HG03095 (cell line): ENCODE measurements at regions not wholly inside any gene's neighbourhood (a gene's known extent, or its start where the extent isn't known, plus 50 kb on each side); places are given as distances from the start of the nearest gene placed in this dataset.
"Not testable (repeated sequence)": the region's sequence is repeated elsewhere in the genome, so short reads cannot be mapped to it uniquely, and the experiment has no call there.

ENCODE experiments used
- ATAC-seq: cut with Tn5 transposase; IDR thresholded peaks from one replicate; pipeline ENCODE4 v1.9.1; 2021; ENCODE audit warnings: moderate library complexity; ENCODE audit not compliant: unreplicated experiment

DNA sequence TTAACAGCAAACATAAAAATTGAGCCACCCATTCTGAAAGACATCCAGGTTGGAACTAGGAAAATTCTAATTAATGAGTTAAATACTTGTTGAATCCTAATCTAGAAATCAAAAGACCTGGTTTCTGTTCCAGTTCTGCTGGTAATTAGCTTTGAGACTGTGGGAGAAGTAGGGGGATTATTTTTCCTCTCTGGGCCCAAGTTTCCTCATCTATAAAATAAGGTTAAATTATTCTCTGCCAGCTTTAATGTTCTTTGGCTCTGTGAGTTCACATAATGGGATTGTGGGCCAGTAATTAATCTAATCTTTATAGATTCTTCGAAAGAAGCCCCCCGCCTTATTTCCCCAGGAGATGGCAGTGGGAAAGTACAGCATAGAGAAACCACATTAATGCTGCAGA is 104.6 kb downstream of the ENC1 start:
- no peak for ATAC-seq

DNA sequence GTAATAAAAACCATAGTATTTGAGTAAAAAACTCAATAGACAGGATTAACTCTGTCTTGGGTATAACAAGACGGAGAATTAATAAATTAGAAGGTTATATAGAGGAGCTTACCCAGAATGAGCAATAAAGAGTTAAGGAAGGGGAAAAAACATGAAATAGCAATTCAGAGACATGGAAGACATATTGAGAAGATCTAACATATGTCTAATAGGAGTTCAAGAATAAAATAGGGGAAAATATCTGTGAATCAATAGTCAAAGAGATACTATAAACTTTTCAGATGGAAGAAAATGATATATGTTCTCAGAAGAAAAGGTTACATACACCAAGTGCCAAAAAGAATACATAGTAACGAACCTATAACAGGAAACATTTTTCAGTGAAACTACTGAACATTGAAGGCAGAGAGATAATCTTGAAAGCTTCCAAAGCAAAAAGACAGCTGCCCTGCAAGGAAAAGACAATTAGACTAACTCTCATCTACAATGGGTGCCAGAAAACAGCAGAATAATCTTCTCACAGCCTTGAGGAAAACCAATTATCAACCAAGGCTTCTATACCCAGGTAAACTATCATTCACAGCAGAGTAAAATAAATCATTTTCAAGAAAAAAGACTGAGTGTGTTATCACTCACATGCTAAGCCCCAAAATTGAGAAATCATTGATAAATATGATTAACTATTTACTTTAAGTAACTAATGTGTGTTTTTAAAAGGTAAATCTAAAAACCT is 106.0 kb downstream of the ENC1 start:
- no peak for ATAC-seq

DNA sequence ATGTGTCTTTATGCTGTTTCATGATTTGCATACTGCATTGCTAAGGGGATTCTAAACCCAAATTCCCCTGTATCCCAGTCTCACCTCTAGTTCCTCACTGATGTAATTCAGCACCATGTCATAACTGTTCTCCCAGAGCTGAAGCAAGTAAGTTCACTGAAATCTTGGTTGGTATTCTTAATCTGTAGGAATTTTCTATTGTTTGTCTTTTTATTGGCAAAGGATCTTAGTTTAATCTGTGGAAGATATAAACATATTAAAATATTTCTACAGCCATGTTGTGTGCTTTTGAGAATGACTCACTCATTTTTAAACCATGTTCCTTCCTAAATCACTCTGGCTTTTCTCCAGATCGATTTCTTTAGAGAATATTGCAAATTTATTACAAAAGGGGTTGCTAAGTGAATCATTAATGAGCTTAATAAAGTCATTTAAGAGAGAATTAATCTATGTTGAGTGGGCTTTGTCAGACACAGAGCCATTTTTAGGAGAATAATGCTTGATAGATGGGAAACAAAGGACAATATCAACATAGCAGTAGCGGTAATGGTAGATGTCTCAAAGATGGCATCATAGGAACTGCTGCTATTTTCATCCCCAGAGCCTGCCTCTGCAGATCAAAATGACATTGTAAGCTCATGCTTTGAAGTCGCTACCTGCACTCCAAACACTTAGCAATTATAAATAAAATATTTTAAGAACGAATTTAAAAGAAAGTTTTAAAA is 110.0 kb downstream of the ENC1 start:
- ATAC-seq, result no peak

DNA sequence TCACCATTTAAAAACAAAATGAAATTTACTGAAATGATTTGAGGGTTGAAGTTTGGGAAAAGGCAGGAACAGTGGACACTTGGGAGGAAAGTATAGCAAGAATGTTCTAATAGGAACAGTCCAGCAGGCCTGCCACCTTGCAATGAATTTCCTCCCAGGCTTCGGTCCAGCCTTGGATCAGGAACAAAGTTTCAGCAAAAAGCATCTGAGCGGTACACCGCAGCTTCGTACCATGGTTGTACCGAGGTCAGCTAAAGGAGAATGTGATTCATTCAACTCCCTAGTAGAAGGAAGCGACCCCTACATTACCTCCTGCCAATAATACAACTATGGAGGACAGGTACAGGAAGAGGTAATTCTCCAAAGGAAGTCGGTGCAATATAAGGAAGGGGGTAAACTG is 111.4 kb downstream of the ENC1 start:
- no peak for ATAC-seq

DNA sequence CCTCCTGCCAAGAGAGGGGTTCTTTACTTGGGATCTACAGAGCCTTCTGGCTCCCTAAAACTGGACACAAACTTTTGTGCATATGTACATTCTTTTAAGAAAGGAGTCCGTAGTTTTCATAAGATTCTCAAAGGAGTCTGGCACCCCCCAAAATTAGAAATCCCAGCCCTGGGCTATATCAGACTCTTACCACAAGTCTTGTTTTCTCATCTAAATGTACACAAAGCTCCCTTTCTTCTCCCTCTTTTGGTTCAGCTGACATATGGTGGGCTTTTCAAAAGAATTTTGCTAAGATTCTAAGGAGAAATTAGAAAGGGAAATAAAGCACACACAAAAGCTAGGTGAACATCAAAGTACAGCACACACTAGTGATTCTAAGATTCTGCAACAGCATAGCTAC is 114.4 kb downstream of the ENC1 start:
- no peak for ATAC-seq

DNA sequence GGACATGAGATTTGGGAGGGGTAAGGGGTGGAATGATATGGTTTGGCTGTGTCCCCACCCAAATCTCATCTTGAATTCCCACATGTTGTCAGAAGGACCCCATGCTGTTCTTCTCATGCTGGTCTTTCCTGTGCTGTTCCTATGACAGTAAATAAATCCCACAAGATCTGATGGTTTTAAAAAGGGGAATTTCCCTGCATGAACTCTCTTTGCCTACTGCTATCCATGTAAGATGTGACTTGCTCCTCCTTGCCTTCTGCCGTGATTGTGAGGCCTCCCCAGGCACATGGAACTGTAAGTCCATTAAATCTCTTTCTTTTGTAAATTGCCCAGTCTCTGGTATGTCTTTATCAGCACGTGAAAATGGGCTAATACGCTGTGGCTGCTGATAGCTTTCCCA is 115.8 kb downstream of the ENC1 start:
- ATAC-seq, result not testable (repeated sequence)

DNA sequence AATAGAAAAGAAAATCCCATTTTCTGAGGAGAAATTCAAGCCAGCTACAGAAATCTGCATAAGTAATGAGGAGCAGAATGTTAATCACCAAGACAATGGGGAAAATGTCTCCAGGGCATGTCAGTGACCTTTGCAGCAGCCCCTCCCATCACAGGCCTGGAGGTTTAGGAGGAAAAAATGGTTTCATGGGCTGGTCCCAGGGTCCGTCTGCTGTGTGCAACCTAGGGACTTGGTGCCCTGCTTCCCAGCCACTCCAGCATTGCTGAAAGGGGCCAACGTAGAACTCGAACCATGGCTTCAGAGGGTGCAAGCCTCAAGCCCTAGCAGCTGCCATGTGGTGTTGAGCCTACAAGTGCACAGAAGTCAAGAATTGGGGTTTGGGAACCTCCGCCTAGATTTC is 116.8 kb downstream of the ENC1 start:
- not testable (repeated sequence) for ATAC-seq

DNA sequence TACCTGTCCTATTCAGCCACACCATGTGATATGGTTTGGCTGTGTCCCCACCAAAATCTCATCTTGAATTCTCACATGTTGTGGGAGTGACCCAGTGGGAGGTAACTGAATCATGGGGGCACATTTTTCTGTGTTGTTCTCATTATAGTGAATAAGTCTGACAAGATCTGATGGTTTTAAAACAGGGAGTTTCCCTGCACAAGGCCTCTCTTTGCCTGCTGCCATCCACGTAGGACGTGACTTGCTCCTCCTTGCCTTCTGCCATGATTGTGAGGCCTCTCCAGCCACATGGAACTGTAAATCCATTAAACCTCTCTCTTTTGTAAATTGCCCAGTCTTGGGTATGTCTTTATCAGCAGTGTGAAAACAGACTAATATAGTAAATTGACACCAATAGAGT is 117.7 kb downstream of the ENC1 start:
- ATAC-seq, result not testable (repeated sequence)

DNA sequence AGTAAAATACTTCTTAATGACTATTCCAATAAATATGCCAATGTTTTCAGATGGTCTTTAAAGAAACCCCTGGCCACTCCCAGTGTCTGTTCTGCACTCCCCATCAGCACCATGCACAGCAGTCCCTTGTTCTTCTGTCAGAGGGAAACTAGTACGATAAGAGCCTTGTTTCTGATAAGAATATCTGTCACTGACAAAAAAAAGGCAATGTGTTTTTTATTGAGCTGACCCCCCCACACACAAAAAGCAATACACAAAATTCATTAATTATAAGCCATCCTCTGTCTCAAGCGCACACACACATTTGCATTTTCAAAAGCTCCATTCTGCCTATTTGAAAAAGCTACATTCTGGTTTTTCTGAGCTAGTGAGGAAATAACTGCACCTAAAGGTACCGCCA is 119.1 kb downstream of the ENC1 start:
- ATAC-seq, result no peak

DNA sequence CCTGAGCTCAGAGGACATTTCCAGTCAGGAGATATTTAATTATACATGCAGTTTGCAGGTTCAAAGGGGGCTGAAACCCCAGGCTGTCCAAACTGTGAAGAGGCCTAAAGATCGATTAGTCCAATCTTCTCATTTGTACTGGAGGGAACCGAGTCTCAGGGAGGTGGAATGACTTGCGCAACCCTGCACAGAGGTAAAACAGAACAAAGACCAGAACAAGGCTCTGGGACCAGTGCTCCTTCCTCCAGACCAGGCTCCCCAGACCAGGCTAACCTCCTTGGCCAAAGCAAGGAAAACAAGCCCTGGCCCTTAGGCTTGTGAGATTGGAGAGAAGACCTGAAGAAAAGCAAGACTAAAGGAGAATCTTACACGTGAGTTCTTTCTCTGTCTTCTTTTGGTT is 120.8 kb downstream of the ENC1 start:
- ATAC-seq, result no peak

DNA sequence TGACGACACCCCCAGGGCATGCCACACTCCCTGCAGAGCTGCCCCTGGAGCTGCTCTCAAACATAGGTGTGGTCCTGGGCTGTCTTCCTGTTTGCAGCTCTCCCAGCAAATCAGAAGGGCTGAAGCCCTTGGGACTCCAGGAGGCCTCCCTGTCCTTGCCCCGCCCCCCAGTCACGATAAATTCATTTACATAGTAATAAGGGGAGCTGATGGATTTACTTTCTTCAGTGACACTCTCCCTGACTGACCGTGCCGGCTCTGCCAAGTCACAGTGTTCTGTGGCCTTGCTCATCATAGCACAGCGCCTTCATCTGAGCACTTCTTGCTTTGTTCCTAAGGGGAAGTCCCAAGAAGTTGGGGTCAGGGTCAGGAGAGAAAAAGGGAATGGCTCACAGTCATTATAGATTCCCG is 121.4 kb downstream of the ENC1 start:
- no peak for ATAC-seq

DNA sequence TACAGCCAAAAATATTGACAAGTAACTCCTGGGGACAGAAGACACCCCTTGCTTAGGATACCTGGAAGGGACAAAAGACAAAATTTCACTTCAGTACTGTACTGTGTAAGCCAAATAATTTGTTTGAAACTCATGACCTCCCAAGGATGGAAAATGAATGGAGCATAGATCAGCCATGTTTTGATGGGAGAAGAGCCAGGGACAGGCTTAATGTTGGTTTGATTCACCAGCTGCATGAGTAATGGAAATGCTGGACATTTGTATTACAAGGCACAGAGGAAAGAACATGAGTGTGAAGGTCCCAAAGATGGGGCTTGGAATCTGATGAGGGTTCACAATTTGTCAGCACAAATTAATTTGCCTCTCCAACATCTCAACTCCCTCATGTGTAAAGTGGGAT is 122.8 kb downstream of the ENC1 start:
- no peak for ATAC-seq

DNA sequence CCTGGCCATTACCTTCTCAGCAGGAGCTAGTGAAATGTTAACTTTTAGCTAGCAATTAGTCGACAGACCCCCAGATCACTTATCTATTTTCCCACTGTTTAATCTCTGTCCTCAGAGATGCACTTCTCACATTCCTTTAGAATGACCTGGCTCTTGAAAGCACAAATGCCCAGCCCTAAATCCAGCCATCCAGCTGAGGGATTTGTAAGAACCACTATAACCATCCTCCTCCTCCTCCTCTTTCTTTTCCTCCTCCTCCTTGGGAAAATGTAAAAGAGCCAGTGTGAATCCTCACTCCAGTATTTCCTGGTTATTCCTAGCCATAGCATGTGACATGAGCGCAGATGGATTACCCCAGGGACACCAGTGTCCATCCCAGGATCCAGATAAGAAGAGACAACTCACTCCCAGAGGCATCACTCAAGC is 124.3 kb downstream of the ENC1 start:
- no peak for ATAC-seq

DNA sequence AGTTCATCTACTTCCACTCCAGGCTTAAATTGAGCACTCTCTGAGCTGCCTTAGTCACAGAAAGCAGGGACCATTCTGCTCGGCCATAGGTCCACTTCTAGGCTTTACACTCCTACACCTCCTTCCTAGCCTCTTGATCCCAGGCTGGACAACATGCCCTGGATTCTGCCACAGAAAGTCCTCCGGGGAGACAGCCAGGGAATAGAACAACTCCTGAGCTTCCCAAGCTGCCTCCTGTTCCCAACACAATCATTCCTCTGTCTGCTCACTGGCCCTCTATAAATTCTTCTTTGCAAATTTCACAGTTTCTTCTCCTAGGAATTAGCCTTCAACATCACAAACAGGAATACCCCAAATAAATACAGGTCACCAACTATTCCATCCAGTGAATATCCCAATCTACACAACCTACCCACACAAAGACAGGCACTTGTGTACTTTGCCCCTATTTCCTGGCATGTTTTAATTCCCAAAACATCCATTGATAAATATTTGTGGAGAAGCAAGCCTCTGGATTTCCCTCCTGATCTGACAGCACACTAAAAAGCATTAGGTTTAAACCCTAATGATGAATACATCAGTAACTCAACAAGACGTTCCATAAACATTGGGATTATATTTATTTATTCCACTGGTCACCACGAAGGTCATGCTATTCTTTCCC is 125.5 kb downstream of the ENC1 start:
- ATAC-seq, result no peak

DNA sequence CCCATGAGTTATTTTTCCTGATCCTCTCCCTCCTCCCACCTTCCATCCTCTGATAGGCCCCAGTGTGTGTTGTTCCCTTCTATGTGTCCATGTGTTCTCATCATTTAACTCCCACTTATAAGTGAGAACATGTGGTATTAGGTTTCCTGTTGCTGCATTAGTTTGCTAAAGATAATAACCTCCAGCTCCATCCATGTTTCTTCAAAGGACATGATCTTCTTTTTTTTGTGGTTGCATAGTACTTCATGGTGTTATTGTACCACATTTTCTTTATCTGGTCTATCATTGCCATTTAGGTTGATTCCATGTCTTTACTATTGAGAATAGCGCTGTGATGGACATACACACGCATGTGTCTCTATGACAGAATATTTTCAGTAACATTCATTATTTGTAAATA is 128.8 kb downstream of the ENC1 start:
- not testable (repeated sequence) for ATAC-seq

DNA sequence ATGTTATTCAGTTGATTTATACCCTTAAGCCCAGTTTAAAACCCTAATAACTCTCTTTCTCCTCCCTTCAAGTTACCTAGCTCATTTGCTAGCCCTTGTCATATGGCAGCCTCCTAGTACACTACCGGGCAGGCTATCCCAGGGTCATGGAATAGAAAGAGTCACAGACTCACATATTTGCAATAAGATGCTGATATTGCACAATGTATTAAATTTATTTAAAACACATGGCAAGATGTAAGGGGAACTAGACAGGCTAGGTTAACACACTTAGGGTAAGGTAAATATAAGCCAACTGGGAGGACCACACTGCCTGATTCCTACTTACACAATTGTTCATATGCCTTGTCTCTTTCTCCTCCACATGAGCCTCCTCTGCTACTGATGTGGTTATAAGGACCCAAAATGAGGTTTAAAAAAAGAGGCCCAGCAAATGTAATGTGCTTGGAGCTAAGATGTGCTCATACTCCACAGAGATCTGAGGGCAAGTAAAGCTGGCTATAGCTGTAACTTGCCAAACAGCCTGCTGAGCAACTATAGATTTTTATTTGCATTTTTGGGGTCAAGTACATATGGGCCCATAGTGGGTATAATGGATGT is 130.0 kb downstream of the ENC1 start:
- ATAC-seq, result no peak

DNA sequence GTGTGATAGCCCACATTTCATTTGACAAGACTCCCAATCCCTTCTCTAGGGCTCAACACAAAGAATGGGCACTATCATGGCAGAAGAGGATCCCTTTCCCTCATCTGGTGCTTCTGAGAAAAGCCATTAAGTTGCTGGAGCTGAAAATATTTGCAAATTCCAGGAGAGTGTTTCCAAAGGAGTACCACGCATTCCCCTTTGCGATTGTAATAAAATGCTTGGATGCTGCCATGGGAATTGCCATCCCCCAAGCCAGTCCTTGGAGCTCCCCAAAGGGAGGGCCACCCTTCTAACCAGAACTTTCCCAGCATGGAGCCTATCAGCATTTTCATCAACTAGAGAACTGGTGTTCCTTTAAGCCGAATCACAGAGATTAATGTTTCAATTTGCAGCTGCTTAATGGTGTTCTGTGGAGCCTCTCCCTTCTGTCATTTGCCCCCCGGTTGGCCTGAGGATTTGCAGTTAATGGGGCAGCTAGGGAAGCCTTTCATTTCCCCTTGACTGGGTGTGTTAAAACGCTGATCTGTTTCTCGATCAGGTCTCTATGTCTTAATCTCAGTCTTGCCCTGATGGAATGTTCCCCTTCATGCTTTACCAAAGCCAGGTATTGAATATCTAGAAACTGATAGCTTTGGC is 133.0 kb downstream of the ENC1 start:
- ATAC-seq, result no peak

DNA sequence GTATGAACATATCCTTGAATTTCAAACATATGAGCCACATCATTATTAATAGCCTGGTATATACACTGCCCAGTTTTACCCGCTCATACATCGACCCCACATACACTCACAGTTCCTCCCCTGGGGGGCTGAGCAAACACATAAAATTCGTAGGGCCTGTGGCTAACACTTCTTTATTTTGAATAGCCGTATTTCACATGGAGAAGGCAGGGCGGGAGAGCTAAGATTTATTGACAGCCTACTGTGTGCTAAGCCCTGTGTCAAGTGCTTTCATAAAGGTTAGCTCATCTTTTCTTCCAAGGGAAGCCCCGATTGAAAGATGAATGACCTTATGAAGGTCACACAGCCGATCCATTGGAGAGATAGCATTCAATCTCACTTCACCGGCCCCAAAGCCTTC is 134.4 kb downstream of the ENC1 start:
- ATAC-seq, result no peak

DNA sequence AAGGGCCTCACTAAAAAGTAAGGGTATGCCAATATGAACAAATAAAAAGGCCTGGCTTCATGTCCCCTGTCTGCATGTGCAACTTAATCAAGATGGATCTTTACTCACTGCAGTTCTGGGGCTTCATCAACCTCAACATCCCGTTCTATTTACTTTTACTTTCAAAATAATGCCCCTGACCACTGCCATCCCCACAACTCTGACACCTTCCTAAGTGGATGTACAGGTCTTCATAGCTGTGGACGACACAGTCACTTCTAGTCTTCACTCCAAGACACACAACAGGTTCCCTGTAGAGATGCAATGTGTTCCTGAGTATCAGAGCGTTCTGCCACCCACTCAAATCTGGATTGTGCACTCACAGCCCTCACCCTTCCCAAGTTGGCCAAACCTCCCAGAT is 136.1 kb downstream of the ENC1 start:
- ATAC-seq, result no peak

DNA sequence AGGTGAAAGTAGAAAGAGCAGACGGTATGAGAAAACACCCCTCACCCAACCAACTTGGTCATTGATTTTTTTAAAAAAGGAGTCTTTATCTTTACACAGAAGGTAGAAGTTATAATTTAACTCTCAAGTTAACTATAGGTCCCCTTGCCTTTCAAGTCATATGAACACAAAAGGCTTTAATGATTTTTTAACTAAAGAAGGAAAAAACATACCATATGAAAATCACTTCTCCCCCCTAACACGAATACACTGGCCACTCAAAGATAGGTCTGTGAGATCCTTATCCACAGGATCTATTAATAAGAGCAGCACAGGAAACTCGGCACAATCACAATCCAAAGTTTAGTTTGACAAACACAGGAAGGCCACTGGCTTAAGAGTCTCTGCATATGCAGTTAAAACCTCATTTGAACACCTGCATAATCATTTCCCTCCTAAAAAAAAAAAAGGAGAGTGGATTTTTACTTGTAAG is 138.0 kb downstream of the ENC1 start:
- no peak for ATAC-seq
